ENCODE measurements at regions not wholly inside any gene's neighbourhood (a gene's known extent, or its start where the extent isn't known, plus 50 kb on each side); places are given as distances from the start of the nearest gene placed in this dataset.

- TF ChIP-seq CTCF (conservative IDR thresholded peaks at IDR 0.05; ENCODE audit: low read depth, low read length) (no peak), EZH2phosphoT487 (IDR thresholded peaks at IDR 0.05; ENCODE audit: borderline replicate concordance, low read length) (no peak)
These were observed 154.2 kb upstream of the FAM9B start for GRCh38 chrX:9188117-9188516.

Data from PC-3 (cell line).